Femur (tissue), 1 donor: ENCODE measurements at regions not wholly inside any gene's neighbourhood (a gene's known extent, or its start where the extent isn't known, plus 50 kb on each side); places are given as distances from the start of the nearest gene placed in this dataset.

Experiments
- DNase-seq: peaks from one replicate; pipeline ENCODE4 v3.0.0-alpha.2; 2017

DNA sequence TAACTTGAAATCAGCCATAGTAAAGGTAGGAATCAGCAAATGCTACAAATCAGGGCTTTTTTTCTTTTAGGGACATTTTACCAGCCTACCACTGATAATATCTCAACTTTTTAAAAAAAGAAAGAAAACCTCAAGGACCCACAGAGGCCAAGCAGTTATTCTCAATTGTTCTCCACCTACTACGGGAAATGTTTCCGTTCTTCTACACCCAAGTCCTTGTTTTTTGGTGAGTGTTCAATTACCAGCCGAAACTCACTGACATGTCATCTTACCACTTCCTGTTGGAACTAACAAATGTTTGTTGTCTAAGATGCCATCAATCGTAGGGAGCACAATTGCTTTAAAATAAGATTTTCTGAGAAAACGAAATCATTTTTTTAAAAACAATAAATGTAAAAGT, 50.2 kb upstream of the CDK1 start:
- no peak for DNase-seq

DNA sequence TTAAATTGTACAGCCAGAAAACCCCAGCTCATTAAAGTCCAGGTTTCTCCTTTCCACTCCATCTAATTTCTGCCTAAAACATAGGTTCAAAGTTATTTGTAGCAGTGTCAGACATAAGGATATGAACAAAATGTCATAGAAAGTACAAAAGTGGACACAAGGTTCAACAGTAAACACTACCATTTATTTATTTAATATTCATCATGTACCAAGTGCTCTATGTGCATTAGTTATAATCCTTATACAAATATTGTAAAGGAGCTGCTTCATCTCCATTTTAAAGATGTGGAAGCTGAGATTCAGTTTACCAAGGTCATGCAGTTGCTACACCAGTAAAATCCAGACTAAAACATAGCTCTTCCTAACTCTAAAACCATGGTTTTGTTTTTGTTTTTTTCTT, 52.0 kb upstream of the CDK1 start:
- DNase-seq = no peak

DNA sequence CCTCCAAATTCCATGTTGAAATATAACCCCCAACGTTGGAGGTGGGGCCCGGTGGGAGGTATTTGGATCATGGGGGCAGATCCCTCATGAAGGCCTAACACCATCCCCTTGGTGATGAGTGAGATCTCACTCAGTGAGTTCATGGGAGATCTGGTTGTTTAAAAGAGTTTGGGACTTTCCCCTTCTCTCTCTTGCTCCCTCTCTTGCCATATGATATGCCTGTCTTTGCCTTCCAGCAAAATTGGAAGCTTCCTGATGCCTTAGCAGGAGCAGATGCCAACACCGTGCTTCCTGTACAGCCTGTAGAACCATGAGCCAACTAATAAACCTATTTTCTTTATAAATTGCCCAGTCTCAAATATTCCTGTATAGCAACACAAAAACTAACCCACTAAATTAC, 55.7 kb upstream of the CDK1 start:
- DNase-seq = no peak

DNA sequence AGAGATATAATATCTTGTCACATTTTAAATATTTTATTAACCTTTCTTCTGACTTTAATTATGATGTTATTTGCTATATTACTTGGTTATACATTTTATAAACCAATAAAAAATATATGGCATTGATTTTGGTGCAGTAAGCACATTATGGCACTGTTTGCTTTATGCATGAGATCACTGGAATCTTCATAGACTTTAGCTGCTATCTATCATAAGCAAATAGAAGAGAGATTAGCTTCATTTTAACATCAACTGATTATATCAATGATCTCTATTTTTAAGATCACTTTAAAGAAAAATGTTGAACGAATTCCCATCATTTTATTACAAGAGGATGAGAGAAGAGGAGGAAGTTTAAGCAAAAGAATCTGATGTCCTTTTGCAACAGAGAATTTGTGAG, 58.6 kb upstream of the CDK1 start:
- DNase-seq = no peak

DNA sequence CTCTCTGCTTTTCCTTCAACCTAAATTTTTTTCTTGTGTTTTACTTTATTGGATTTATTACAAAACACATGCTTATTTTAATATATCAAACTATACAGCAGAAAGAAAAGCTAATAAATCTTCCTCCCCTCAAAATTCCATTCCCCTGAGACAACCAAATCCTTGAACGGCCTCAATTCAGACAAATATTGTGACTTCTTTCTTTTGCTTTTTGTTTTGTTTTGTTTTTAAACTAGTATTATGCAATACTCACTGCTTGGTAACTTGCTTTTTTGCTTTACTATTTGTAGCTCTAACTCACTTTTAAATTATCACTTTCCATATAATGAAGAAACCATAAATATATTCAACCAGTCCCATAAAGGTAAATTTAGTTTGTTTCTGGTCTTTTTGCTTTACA, 59.4 kb upstream of the CDK1 start:
- no peak for DNase-seq

DNA sequence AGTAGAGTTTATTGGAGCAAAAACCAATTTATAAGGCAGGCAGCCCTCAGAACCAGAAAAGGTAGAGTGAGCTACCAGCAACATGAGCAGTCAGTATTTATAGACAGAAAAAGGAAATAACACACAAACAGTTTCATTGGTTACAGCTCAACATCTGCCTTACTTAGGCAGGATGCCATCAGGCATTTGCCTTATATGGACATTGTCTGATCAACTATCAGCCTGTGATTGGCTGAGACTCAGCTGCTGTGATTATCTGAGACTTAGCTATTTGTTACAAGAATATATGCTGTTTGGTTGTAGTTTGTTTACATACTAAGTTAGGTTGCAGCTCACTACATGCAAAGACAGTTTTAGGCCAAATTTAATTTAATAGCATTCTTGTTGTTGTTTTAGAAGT, 60.4 kb upstream of the CDK1 start:
- DNase-seq = no peak

DNA sequence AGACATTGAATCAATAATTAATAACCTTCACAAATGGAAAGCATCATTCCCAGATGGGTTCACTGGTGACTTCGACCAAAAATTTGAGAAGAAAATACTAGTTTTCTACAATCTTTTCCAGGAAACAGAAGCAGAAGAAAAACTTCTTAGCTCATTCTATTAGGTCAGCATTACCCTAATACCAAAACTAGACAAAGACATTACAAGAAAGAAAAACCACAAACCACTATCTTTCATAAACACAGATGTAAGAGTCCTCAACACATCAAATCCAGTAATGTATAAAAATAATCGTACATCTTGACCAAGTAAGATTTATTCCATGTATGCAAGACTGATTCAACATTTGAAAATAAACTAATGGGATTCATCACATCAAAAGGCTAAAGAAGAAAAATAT, 64.0 kb upstream of the CDK1 start:
- DNase-seq = no peak

DNA sequence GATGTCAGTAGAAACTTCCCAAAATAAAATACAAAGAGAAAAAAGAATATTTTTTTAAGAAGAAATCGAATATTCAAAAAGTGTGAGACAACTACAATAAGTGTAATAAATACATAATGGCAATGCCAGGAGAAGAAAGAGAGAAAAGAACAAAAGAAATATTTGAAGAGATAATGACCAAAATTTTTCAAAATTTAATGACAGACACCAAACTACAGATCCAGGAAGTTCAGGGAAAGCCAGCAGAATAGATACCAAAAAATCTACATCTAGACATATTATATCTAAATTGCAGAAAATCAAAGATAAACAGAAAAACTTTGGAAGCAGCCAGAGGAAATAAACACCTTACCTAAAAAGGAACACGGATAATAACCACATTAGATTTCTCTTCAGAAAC, 66.8 kb upstream of the CDK1 start:
- DNase-seq = no peak

DNA sequence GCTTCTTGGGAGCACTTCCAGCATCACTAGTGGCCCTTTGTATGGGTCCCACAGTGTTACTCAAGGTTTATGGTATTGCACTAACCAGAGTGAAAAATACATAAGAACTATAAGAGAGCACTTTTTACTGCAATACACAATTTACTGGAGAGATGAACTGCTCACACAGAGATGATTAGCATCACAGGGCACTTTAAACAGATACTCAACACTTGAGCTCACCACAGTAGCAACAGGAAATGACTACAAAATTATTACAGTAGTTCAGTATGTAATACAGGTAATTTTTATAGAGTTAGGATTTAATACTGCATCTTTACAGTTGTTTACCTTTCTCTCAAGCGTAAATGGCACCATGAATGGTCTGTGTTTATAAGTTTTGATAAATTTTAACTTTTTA, 68.2 kb upstream of the CDK1 start:
- no peak for DNase-seq

DNA sequence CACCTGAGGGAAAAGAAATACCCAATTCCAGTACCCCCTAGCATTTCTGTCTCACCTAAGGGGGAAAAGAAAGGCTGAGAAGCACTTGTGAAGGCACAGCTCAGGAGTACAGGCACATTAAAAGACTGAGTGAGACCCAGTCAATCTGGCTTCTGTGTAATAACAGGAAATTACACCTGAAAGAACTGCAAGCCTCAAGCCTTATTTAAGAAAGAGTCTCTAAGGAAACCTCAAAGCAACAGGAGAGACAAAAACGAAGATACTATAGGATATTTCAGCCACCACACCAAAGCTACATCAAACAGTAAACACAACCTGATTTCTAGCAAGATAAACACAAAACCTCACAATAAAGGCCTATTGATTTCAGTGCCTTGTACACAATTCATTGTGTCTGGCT, 69.6 kb upstream of the CDK1 start:
- no peak for DNase-seq

DNA sequence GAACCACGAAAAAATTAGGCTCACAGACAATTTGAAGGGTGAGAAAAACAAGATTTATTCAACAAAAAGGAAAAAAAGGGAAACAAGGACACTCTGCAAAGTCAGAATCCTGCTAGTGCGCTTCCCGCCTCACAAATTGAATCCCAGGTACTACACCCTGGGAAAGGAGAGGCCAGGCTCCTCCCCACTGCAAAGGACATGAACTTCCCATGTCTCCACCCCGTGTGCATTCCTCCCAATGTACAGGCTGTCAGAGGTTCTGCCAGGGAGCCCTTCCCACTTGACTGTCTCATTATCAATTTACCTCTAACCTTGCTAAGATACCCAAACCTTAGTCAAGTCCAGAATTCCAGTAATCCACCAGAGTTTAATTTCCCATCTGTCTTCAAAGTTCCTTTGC, 70.4 kb upstream of the CDK1 start:
- no peak for DNase-seq

DNA sequence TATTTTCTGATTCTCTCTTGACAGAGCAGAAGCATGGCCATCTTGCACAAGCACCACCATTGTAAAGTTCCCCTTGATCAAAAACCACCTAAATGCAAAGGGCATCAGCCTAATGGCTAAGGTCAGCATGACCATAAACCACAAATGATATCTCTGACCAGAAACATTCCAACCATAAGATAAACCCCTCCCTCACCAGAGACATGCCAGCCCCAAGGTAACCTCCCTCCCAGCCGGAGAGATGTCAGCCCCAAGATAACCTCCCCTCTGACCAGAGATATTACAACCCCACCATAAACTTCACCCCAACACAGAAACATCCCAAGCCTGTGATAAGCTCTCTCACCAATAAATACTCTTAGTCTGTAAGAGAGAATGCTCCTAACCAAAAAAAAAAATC, 72.1 kb upstream of the CDK1 start:
- DNase-seq = no peak

DNA sequence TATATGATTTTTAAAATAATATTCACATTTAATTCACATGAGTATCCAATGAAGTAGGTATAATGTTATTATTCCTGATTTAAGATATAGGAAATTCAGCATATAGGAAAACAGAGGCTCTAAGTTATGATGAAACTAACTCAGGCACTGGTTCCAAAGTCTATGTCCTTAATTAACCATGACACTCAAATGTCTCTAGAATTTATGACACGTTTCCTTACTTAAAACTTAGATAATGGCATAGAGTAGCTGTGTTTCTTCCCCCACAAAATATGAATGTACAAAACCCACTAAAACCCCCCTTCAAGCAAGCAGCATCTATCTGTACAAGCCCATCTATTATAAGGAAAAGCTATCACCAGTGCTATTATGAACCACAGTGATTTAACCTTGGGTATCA, 72.9 kb upstream of the CDK1 start:
- DNase-seq = no peak

DNA sequence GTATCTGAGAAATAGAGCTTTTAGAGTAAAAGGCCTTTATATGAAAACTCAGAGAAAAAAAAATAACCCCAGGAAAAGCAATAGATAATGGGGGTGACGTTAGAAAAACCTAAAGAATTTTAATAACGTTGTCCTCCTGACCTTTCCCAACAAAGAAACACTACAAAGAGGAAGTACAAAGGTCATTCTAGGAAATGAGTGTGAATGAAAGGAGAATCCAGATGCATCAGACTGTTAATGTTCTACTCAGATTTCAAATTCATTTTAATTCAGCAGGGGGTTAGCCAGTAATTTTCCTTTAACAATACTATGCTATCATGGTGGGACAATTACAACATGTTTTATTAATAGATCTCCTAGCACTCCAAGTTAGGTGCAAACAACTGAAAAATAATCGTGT, 73.8 kb upstream of the CDK1 start:
- no peak for DNase-seq

DNA sequence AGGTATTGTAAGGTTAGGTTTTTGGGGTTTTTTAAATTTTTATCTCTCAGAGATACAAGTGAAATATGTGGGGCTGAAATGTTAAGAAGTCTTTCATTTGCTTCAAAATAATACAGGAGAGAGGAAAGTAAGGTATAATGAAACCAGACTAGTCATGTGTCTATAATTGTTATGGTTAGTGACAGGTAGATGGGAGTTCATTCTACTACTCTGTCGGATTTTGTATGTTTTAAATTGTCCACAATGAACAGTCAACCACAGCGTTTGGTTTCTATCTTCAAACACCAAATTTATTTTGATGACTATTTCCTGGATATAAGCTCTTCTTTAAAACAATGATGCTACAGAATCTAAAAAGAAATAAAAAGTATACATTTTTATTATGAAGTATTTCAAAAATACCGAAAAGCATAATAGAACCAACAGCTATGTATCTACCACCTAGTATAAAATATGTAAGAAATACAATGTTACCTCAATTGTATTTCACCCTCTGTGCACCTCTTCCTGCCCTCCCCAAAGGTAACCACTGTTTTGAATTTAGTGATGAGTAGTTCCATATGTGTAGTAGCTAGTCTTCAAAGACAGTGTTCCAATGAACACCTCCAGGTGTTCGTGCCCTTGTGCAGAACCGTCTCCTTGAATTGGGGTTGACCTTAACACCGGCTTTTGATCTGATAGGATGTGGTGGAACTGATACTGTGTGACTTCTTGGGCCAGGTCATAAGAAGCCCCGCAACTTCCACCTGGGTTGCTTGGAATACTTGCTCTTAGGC, 74.8 kb upstream of the CDK1 start:
- no peak for DNase-seq

DNA sequence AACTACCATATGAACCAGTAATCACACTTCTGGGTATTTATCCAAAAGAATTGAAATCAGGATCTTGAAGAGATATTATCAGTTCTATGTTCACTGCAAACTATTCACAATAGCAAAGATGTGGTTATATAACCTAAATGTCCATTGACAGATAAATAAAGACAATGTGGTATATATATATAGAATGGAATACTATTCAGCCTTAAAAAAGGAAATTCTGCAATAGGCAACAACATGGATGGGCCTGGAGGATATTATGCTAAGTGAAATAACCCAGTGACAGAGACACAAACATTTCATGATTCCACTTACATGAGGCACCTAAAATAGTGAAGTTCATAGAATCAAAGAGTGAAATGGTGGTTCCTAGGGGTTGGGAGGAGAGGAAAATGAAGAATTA, 90.6 kb upstream of the CDK1 start:
- DNase-seq = no peak

DNA sequence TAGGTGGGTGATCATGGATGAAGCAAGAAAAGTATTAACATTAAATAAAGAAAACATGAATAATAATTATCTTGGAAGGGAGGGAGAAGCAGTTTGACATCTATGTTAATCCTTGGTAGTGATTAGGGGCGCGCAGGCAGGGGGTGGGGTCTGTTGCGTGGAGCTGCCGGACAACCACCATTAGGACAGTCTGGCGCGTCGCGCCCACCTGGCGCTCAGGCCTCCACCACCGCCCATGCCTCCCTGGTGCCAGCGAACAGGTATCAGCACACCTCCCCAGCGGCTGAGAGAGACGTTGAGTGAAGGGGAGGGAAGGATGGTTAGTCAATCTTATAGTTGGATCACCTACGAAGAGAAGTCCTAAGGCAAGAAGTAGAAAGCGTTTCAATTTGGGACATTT, 94.2 kb upstream of the CDK1 start:
- no peak for DNase-seq

DNA sequence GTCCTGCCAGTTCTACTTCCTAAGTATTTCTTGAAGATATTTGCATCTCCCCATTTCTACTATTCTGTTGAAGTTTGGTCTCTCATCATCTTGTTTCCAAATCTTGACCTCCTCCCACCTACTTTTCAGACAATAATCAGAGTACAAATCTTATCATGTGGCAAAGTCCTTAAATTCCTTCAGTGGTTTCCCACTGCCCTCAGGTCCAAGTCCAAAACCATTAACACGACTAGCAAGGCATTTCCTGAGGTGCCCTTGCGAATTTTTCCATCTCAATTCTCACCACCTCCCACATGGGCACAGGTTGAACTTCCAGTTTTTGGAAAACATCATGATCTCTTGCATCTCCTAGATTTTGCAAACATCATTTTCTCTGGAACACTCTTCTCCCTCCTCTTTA, 97.2 kb upstream of the CDK1 start:
- no peak for DNase-seq

DNA sequence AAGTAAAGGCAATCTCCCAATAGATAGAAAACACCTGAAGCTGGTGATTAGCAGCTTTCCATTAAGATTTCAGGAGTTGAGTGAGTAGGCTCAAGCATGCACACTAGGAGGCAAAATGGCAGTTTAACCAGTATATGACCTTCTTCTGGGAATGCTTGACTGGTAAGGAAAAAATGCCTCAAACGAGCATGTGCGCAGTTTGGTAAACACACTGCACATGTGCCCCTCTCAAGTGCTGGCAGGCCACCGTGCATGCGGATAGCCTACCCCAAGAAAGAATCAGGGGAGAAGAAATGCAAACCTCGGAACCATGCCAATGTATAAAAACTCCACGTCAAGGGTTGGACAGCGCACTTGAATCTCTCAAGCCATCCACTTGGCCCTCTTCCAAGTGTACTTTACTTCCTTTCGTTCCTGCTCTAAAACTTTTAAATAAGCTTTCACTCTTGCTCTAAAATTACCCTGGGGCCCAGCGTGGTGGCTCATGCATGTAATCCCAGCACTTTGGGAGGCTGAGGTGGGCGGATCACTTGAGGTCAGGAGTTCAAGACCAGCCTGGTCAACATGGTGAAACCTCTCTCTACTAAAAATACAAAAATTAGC, 98.8 kb upstream of the CDK1 start:
- DNase-seq = no peak

DNA sequence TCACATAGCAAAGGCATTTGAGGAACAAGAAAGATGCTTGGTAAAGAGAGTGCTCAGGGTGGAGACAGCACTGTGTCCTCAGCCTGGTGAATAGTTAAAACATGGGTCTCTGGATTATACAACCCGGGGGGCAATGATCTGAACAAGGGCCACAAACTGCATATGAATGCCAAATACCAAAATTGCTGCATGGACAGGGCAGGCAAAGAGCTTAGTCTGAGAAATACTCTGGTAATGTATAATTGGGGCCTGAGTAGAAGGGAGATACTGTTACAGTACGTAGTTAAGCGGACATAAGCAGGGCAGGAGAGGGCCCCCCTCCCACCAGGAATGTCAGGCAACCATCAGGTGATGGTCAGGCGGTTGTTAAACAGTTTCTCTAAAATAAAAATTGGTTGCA, 99.3 kb upstream of the CDK1 start:
- no peak for DNase-seq

DNA sequence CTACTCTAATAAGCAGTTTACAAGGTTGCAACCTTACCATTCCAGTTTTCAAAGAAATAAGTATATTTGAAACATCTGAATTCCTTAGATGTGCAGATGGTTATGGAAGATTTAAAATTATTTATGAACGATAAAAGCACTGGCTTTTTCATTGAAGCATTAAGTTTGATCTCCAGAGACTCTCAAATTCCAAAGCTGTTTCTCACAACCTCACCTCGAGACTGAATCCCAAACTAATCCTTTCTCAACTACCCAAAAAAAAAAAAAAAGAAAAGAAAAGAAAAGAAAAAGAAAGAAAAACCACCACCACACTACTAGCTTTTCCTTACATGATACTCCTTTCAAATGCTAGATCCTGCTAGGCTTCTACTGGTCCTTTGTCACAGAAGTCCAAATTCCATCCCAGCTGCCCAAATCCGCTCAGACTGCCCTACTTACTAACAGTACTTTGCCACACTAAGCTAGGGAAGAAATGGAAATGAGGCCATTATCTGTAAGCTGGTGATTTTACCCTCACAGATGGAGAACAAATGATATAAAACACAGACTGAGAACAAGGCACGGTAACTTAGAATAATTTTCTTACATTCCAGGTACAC, 100.6 kb upstream of the CDK1 start:
- DNase-seq = no peak

DNA sequence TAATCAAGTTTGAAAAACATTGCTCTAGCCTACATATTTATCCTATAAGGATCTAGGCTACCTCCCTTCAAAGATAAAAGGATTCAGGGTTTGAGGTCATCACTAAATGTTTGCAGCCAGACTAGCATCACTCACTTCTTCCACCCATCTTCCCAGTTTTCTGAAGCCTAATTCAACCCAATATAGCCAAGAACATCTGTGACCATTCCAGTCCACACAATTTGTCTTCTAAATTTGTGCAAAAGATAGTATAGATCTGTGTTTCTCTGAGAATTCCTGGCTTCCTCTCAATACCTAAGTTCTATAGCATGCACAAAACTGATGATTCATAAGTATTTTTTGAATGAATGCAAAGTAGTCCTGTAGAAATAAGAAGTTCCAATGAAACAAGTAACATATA, 103.0 kb upstream of the CDK1 start:
- no peak for DNase-seq

DNA sequence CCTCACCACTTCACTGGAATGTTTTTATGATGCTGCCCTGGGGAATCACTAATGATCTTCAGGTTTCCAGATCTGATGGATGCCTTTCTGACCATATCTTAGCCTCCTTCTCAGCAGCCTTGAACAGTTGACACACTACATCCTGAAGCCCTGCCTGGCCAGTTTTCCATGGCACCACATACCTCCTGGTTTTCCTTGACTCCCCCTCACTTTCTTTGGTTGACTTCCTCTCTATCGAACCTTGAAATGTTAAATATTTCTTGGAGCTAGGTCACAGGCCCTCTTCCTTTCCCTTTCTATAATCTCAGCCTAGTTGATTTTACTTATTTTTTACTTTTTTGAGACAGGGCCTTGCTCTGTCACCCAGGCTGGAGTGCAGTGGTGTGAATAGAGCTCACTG, 108.8 kb upstream of the CDK1 start:
- no peak for DNase-seq

DNA sequence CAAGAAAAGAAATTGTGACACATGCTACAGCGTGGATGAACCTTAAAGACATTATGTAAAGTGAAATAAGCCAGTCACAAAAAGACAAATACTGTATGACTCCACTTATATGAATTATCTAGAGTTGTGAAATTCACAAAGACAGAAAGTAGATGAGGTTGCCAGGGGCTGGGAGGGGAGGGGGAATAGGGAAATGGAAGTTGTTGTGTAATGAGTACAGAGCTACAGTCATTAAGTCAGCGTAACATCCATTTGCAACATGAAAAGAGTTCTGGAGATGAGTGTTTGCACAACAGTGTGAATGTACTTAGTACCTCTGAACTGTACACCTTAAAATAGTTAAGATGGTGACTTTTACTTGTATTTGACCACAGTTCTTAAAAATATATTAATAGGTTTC, 112.1 kb upstream of the CDK1 start:
- no peak for DNase-seq

DNA sequence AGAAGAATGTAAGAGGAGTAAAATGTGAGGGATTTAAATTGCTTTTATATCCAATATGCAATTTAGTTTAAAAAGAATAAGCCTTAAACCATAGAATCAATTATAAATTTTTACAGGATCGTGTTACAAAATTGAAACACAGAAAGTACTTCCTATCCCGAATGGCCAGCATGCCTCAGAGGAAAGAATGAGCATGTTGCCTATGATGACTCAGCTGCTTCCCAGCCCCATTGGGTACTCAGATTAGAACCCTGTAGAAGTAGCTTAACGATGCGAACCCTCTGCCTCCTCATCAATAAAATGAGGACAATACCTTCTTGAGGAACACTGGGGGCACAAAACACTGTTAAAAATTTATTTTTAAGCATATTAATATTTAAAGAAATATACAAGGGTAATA, 113.4 kb upstream of the CDK1 start:
- no peak for DNase-seq
